CD14-positive monocyte (primary cell): ENCODE measurements at regions not wholly inside any gene's neighbourhood (a gene's known extent, or its start where the extent isn't known, plus 50 kb on each side); places are given as distances from the start of the nearest gene placed in this dataset.

ENCODE experiments used
- DNase-seq, 3 donors: peaks; one replicate each; pipeline ENCODE4 v3.0.0-alpha.2; 2011 to 2022
- H2AFZ ChIP-seq: 2 replicates; pipeline ENCODE4 v1.6.0; 2012; ENCODE audit warnings: mild to moderate bottlenecking, low read depth, low read length, inconsistent platforms; ENCODE audit not compliant: insufficient read depth, poor library complexity, severe bottlenecking
- H3K27ac ChIP-seq, 2 donors: 1 replicate in 1 of 2; 2 replicates in 1 of 2; pipeline ENCODE4 v1.5.1; 2012 to 2013; ENCODE audit warnings: low read length in 2 of 2, control low read depth in 1 of 2, inconsistent platforms in 1 of 2, low read depth in 1 of 2, mild to moderate bottlenecking in 1 of 2
- H3K27me3 ChIP-seq, 2 donors: one replicate each; pipeline versions ENCODE4 v1.6.0 to v1.6.1; 2011 to 2013; ENCODE audit warnings: low read length in 2 of 2; ENCODE audit not compliant: control insufficient read depth in 2 of 2, insufficient read depth in 2 of 2
- H3K36me3 ChIP-seq, 2 donors: replicated peaks in 1 of 2; 1 replicate in 1 of 2; 2 replicates in 1 of 2; pipeline versions ENCODE4 v1.5.1 to v1.6.1; 2012 to 2013; ENCODE audit warnings: low read length in 2 of 2, control low read depth in 1 of 2, inconsistent platforms in 1 of 2, mild to moderate bottlenecking in 1 of 2; ENCODE audit not compliant: insufficient read depth in 2 of 2, control insufficient read depth in 1 of 2
- H3K4me1 ChIP-seq, 2 donors: 1 replicate in 1 of 2; 2 replicates in 1 of 2; pipeline versions ENCODE4 v1.5.1 to v1.6.1; 2012 to 2013; ENCODE audit warnings: low read length in 2 of 2, control low read depth in 1 of 2, inconsistent platforms in 1 of 2, mild to moderate bottlenecking in 1 of 2, moderate library complexity in 1 of 2; ENCODE audit not compliant: insufficient read depth in 2 of 2, control insufficient read depth in 1 of 2
- H3K4me2 ChIP-seq: replicated peaks from 2 replicates; pipeline ENCODE3; 2012; ENCODE audit warnings: low read length, moderate library complexity, mild to moderate bottlenecking; ENCODE audit not compliant: poor library complexity, severe bottlenecking; ENCODE audit errors: extremely low read depth
- H3K4me3 ChIP-seq, 3 experiments: fragments of 200-600 bp in 1 of 3; sonication (generic) in 1 of 3; replicated peaks in 1 of 3; 1 replicate in 2 of 3; 2 replicates in 1 of 3; pipeline ENCODE4 v1.5.1; 2011 to 2013; ENCODE audit warnings: low read length in 3 of 3, mild to moderate bottlenecking in 3 of 3, control low read depth in 2 of 3, low read depth in 2 of 3, inconsistent platforms in 1 of 3, moderate library complexity in 1 of 3
- H3K79me2 ChIP-seq: 2 replicates; pipeline ENCODE4 v1.6.0; 2012; ENCODE audit warnings: mild to moderate bottlenecking, control low read depth, inconsistent platforms, low read length, moderate library complexity; ENCODE audit not compliant: insufficient read depth
- H3K9ac ChIP-seq: 2 replicates; pipeline ENCODE4 v1.6.0; 2017; ENCODE audit warnings: low read length, mild to moderate bottlenecking; ENCODE audit not compliant: insufficient read depth, poor library complexity, severe bottlenecking
- H3K9me3 ChIP-seq, 2 donors: replicated peaks in 1 of 2; 1 replicate in 1 of 2; 2 replicates in 1 of 2; pipeline versions ENCODE4 v1.5.1 to v1.6.1; 2012 to 2013; ENCODE audit warnings: low read length in 2 of 2, control low read depth in 1 of 2; ENCODE audit not compliant: control insufficient read depth in 1 of 2, insufficient read depth in 1 of 2
- H4K20me1 ChIP-seq: 2 replicates; pipeline ENCODE4 v1.6.0; 2012; ENCODE audit warnings: mild to moderate bottlenecking, low read length, control low read depth, moderate library complexity; ENCODE audit not compliant: insufficient read depth
- H3K27ac Mint-ChIP-seq, 7 donors: one replicate each; pipeline ENCODE4 v1.8.0; 2020; ENCODE audit warnings: mild to moderate bottlenecking in 7 of 7, mixed read lengths in 7 of 7, moderate library complexity in 6 of 7, inconsistent platforms in 2 of 7
- H3K27me3 Mint-ChIP-seq, 3 donors: one replicate each; pipeline ENCODE4 v1.8.0; 2021 to 2022; ENCODE audit warnings: low read depth in 3 of 3, mild to moderate bottlenecking in 3 of 3, mixed read lengths in 3 of 3, moderate library complexity in 3 of 3, inconsistent platforms in 1 of 3
- H3K36me3 Mint-ChIP-seq, 2 donors: one replicate each; pipeline ENCODE4 v1.8.0; 2020; ENCODE audit warnings: mixed read lengths in 2 of 2, inconsistent platforms in 1 of 2, mild to moderate bottlenecking in 1 of 2
- H3K4me1 Mint-ChIP-seq: one replicate; pipeline ENCODE4 v1.8.0; 2020; ENCODE audit warnings: mild to moderate bottlenecking, mixed read lengths
- H3K4me3 Mint-ChIP-seq, 2 donors: one replicate each; pipeline ENCODE4 v1.8.0; 2020; ENCODE audit warnings: mild to moderate bottlenecking in 2 of 2, mixed read lengths in 2 of 2, moderate library complexity in 1 of 2
- H3K9me3 Mint-ChIP-seq, 7 donors: one replicate each; pipeline ENCODE4 v1.8.0; 2020 to 2022; ENCODE audit warnings: mixed read lengths in 7 of 7, mild to moderate bottlenecking in 6 of 7, moderate library complexity in 6 of 7, inconsistent platforms in 2 of 7
- WGBS: methylation state at CpG from one replicate; pipeline ENCODE4 v1.1.5; 2013; ENCODE audit warnings: missing lambda C conversion rate; ENCODE audit not compliant: insufficient coverage; 5-methylcytosine and 5-hydroxymethylcytosine counted together
- intact Hi-C, 2 donors: fragments of 100-400 bp; cut with micrococcal nuclease; formaldehyde crosslinking; loops; one replicate each; pipeline versions ENCODE4 v1.15.0 to v1.15.1; 2023
- TF ChIP-seq, protein P1 (sequence below): fragments of 200-600 bp; IDR thresholded peaks from one replicate; pipeline ENCODE4 v1.8.0; 2022; ENCODE audit warnings: antibody characterized with exemption, mild to moderate bottlenecking

GRCh38 chr4:81282131-81282530, 67.1 kb upstream of the PRKG2 start:
- H3K27me3 Mint-ChIP-seq: peaks cover 0 to 2% (median 1%) of the 10 kb centered on the region in 3 donors
- H3K4me1 Mint-ChIP-seq: no peaks in the 10 kb centered on the region
- TF ChIP-seq, protein P1, sequence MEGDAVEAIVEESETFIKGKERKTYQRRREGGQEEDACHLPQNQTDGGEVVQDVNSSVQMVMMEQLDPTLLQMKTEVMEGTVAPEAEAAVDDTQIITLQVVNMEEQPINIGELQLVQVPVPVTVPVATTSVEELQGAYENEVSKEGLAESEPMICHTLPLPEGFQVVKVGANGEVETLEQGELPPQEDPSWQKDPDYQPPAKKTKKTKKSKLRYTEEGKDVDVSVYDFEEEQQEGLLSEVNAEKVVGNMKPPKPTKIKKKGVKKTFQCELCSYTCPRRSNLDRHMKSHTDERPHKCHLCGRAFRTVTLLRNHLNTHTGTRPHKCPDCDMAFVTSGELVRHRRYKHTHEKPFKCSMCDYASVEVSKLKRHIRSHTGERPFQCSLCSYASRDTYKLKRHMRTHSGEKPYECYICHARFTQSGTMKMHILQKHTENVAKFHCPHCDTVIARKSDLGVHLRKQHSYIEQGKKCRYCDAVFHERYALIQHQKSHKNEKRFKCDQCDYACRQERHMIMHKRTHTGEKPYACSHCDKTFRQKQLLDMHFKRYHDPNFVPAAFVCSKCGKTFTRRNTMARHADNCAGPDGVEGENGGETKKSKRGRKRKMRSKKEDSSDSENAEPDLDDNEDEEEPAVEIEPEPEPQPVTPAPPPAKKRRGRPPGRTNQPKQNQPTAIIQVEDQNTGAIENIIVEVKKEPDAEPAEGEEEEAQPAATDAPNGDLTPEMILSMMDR: no peak
- Histone ChIP-seq H3K9me3 (no peaks in the 10 kb centered on the region), H4K20me1 (no peaks in the 10 kb centered on the region), H3K4me2 (no peak overlapping the region), H2AFZ (no peak overlapping the region), H3K79me2 (no peaks in the 10 kb centered on the region), H3K27ac (no peak overlapping the region), H3K27me3 (no peaks in the 10 kb centered on the region), H3K4me3 (no peak overlapping the region), H3K36me3 (no peaks in the 10 kb centered on the region), H3K9ac (no peak overlapping the region), H3K4me1 (no peaks in the 10 kb centered on the region)
- peak overlapping the region in 1 of 7 donors; percentile 40 for H3K27ac Mint-ChIP-seq
- intact Hi-C loops: no loop called here
- no peaks in the 10 kb centered on the region for H3K36me3 Mint-ChIP-seq
- no peak overlapping the region for H3K4me3 Mint-ChIP-seq
- peaks cover 0 to 2% (median 0%) of the 10 kb centered on the region in 7 donors for H3K9me3 Mint-ChIP-seq
- WGBS: 100% methylated on average over 1 of the region's 3 CpGs
- no peak for DNase-seq

- no peaks in the 10 kb centered on the region for H3K27me3 ChIP-seq
- no peaks in the 10 kb centered on the region for H3K9me3 ChIP-seq
- TF ChIP-seq, protein P1: no peak
- DNase-seq: no peak
- peaks cover 2 to 14% (median 9%) of the 10 kb centered on the region in 7 donors for H3K9me3 Mint-ChIP-seq
- no peak overlapping the region for H3K27ac Mint-ChIP-seq
- H3K36me3 Mint-ChIP-seq: no peaks in the 10 kb centered on the region
- no peak overlapping the region for H3K4me2 ChIP-seq
- no peak overlapping the region for H3K9ac ChIP-seq
- no peak overlapping the region for H3K27ac ChIP-seq
- H3K4me1 Mint-ChIP-seq: no peaks in the 10 kb centered on the region
- no peak overlapping the region for H2AFZ ChIP-seq
- intact Hi-C loops: no loop called here
- H3K79me2 ChIP-seq: no peaks in the 10 kb centered on the region
- no peaks in the 10 kb centered on the region for H3K4me1 ChIP-seq
- no CpG with 5 or more reads among the region's 1 CpG for WGBS
- peaks cover 0 to 3% (median 0%) of the 10 kb centered on the region in 3 donors for H3K27me3 Mint-ChIP-seq
- H4K20me1 ChIP-seq: no peaks in the 10 kb centered on the region
- no peaks in the 10 kb centered on the region for H3K36me3 ChIP-seq
- H3K4me3 Mint-ChIP-seq: no peak overlapping the region
- H3K4me3 ChIP-seq: no peak overlapping the region
Observed at GRCh38 chr4:81274460-81274859, 59.4 kb upstream of the PRKG2 start.
